ENCODE measurements at regions not wholly inside any gene's neighbourhood (a gene's known extent, or its start where the extent isn't known, plus 50 kb on each side); places are given as distances from the start of the nearest gene placed in this dataset.

DNA sequence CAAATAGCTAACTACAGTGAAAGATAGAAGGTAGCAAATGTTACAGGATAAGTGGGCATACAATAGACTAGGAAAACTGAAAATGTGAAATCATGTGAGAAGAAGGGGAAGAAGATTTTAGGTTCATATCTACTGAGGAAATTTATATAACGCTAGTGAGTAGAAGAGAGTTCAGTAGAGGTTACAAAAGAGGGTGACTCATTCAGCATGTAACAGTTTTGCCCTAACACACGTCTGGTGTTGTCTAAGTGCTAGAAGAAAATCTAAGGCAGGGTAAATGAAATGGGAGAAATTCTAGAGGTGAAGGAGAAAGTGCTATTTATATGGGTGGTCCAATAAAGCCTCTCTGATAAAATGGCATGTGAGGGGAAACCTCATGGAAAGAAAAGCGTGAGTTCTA, 731.4 kb upstream of the POT1 start:
- DNase-seq (ENCODE audit: extremely low read depth in 1 of 4, low spot score in 3 of 4): no peak
- intact Hi-C loops (cut with micrococcal nuclease) (no loop called here), in situ Hi-C loops (cut with MboI) (no loop called here)
- Histone ChIP-seq H3K4me1 (replicated peaks in 1 of 2; ENCODE audit: control insufficient read depth in 2 of 2, insufficient read depth in 2 of 2, low read length in 2 of 2) (no peaks in the 10 kb centered on the region; a peak in 1 of 5 replicates), H3K9me1 (ENCODE audit: control insufficient read depth, insufficient read depth, low read length) (no peaks in the 10 kb centered on the region), H3K79me2 (ENCODE audit: control insufficient read depth, insufficient read depth, low read length) (no peaks in the 10 kb centered on the region), H2AFZ (ENCODE audit: low read depth, low read length) (no peak overlapping the region), H3K9ac (ENCODE audit: insufficient read depth in 1 of 2, low read depth in 2 of 2, low read length in 2 of 2) (no peak overlapping the region), H3K4me2 (ENCODE audit: insufficient read depth, low read length) (no peak overlapping the region), H3K4me3 (no peak overlapping the region), H4K20me1 (replicated peaks; ENCODE audit: control insufficient read depth, insufficient read depth, low read length) (no peaks in the 10 kb centered on the region), H3K27ac (ENCODE audit: extremely low read depth, low read depth, low read length) (peak overlapping the region; percentile 40), H3K36me3 (ENCODE audit: control insufficient read depth, insufficient read depth, low read length) (no peaks in the 10 kb centered on the region), H3K27me3 (ENCODE audit: control insufficient read depth in 2 of 2, insufficient read depth in 2 of 2, low read length in 2 of 2) (no peaks in the 10 kb centered on the region), H3K9me3 (replicated peaks; ENCODE audit: control insufficient read depth, insufficient read depth, low read depth, low read length) (no peaks in the 10 kb centered on the region)
- TF ChIP-seq, protein P1, sequence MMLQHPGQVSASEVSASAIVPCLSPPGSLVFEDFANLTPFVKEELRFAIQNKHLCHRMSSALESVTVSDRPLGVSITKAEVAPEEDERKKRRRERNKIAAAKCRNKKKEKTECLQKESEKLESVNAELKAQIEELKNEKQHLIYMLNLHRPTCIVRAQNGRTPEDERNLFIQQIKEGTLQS (IDR thresholded peaks at IDR 0.05): peak; percentile 35; the same call in 1 of the 2 replicates
- TF ChIP-seq, protein P1 (CRISPR knock-in tag; conservative IDR thresholded peaks at IDR 0.05): no peak
- TF ChIP-seq FOXJ3 (CRISPR knock-in tag; IDR thresholded peaks at IDR 0.05): no peak
- no peak for TF ChIP-seq HNRNPL (IDR thresholded peaks at IDR 0.05; ENCODE audit: low read depth, low read length)
- peak; percentile 45; the same call in 1 of the 2 replicates for TF ChIP-seq JUND (IDR thresholded peaks at IDR 0.05; ENCODE audit: borderline replicate concordance, low read depth, low read length)
- TF ChIP-seq JUND (tag; IDR thresholded peaks at IDR 0.05; ENCODE audit: borderline replicate concordance, low read depth, low read length): no peak
- no peak for FAIRE-seq
- 7% methylated on average over 3 of the region's 3 CpGs for WGBS (ENCODE audit: insufficient coverage, low coverage, missing lambda C conversion rate)
- ATAC-seq: peak; percentile 60; the same call in 2 of the 3 replicates
- no TSS peak for BruUV-seq (replicated peaks)
- CTCF ChIA-PET (ENCODE audit: low intra/inter-chr PET ratio): no interaction called here
- POLR2A ChIA-PET: no interaction called here

DNA sequence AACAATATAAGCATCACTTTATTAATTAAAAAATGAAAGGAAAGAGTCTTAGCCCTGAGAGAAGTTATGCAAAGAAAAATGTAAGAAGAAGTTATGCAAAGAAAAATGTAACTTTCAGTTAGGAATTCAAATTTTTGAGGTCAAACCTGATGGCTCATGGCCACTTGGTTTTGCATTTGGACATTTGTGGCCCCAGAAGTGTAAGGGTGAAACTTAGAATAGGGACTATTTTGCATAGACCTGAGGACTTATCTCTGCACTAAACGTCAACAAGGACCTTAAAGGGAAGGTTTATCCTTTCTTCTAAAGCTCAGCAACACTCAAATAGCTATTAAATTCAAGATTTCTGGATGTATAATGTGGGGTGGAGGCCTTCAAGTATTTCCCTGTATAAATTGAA, 724.5 kb upstream of the POT1 start:
- DNase-seq (ENCODE audit: extremely low read depth in 1 of 4, low spot score in 3 of 4) (no peak), ATAC-seq (no peak), FAIRE-seq (no peak)
- Histone ChIP-seq H3K9me3 (replicated peaks; ENCODE audit: control insufficient read depth, insufficient read depth, low read depth, low read length) (no peaks in the 10 kb centered on the region; the same call in none of the 2 replicates), H3K36me3 (ENCODE audit: control insufficient read depth, insufficient read depth, low read length) (no peaks in the 10 kb centered on the region), H4K20me1 (replicated peaks; ENCODE audit: control insufficient read depth, insufficient read depth, low read length) (no peaks in the 10 kb centered on the region), H3K27me3 (ENCODE audit: control insufficient read depth in 2 of 2, insufficient read depth in 2 of 2, low read length in 2 of 2) (no peaks in the 10 kb centered on the region), H3K9ac (ENCODE audit: insufficient read depth in 1 of 2, low read depth in 2 of 2, low read length in 2 of 2) (no peak overlapping the region), H3K4me2 (ENCODE audit: insufficient read depth, low read length) (no peak overlapping the region), H3K4me1 (replicated peaks in 1 of 2; ENCODE audit: control insufficient read depth in 2 of 2, insufficient read depth in 2 of 2, low read length in 2 of 2) (no peaks in the 10 kb centered on the region), H3K9me1 (ENCODE audit: control insufficient read depth, insufficient read depth, low read length) (no peaks in the 10 kb centered on the region), H2AFZ (ENCODE audit: low read depth, low read length) (no peak overlapping the region), H3K79me2 (ENCODE audit: control insufficient read depth, insufficient read depth, low read length) (no peaks in the 10 kb centered on the region), H3K4me3 (no peak overlapping the region), H3K27ac (ENCODE audit: extremely low read depth, low read depth, low read length) (no peak overlapping the region)
- in situ Hi-C loops (cut with MboI) (no loop called here), intact Hi-C loops (cut with micrococcal nuclease) (no loop called here)
- 12% methylated on average over 1 of the region's 1 CpG for WGBS (ENCODE audit: insufficient coverage, low coverage, missing lambda C conversion rate)
- ChIA-PET POLR2A (no interaction called here), CTCF (ENCODE audit: low intra/inter-chr PET ratio) (no interaction called here)
- no TSS peak for BruUV-seq (replicated peaks)
- no peak for TF ChIP-seq NR2C1 (IDR thresholded peaks at IDR 0.05)
- no peak for TF ChIP-seq NR2C1 (tag; IDR thresholded peaks at IDR 0.05)
- no peak for TF ChIP-seq CEBPB (tag; IDR thresholded peaks at IDR 0.05)
- TF ChIP-seq MIER1 (IDR thresholded peaks at IDR 0.05; ENCODE audit: low read depth): no peak
- TF ChIP-seq HDAC1 (IDR thresholded peaks at IDR 0.05): no peak
